Lung (tissue), 11 donors: ENCODE measurements at regions not wholly inside any gene's neighbourhood (a gene's known extent, or its start where the extent isn't known, plus 50 kb on each side); places are given as distances from the start of the nearest gene placed in this dataset.

Source experiments
- ATAC-seq: fragments of 200-7000 bp; cut with Tn5 transposase; one replicate; pipeline ENCODE4 v1.9.1; 2020; ENCODE audit warnings: moderate number of reproducible peaks; ENCODE audit not compliant: insufficient read depth, low FRiP score
- DNase-seq, 3 donors: peaks; one replicate each; pipeline ENCODE4 v3.0.0-alpha.2; 2013 to 2017
- H3K27ac ChIP-seq, 2 donors: one replicate each; pipeline ENCODE4 v1.5.1; 2013; ENCODE audit warnings: mild to moderate bottlenecking in 2 of 2, moderate library complexity in 2 of 2, control low read depth in 1 of 2, inconsistent platforms in 1 of 2, low read depth in 1 of 2, low read length in 1 of 2
- H3K27me3 ChIP-seq, 3 donors: one replicate each; pipeline ENCODE4 v1.5.1; 2013; ENCODE audit warnings: low read length in 2 of 3; ENCODE audit not compliant: control insufficient read depth in 3 of 3, insufficient read depth in 3 of 3
- H3K36me3 ChIP-seq, 4 donors: one replicate each; pipeline ENCODE4 v1.5.1; 2013; ENCODE audit warnings: low read length in 4 of 4, mild to moderate bottlenecking in 1 of 4, moderate library complexity in 1 of 4; ENCODE audit not compliant: control insufficient read depth in 4 of 4, insufficient read depth in 4 of 4
- H3K4me1 ChIP-seq, 5 donors: one replicate each; pipeline ENCODE4 v1.5.1; 2013; ENCODE audit warnings: low read length in 5 of 5, mild to moderate bottlenecking in 2 of 5, moderate library complexity in 1 of 5; ENCODE audit not compliant: control insufficient read depth in 5 of 5, insufficient read depth in 5 of 5
- H3K4me3 ChIP-seq: one replicate; pipeline ENCODE4 v1.5.1; 2013; ENCODE audit warnings: mild to moderate bottlenecking, control low read depth, moderate library complexity
- H3K9ac ChIP-seq, 2 donors: one replicate each; pipeline ENCODE4 v1.5.1; 2013; ENCODE audit warnings: low read length in 2 of 2, control low read depth in 1 of 2; ENCODE audit not compliant: insufficient read depth in 1 of 2
- H3K9me3 ChIP-seq, 4 donors: one replicate each; pipeline ENCODE4 v1.5.1; 2013; ENCODE audit warnings: low read length in 3 of 4, mild to moderate bottlenecking in 1 of 4, moderate library complexity in 1 of 4; ENCODE audit not compliant: control insufficient read depth in 4 of 4, insufficient read depth in 3 of 4
- WGBS, 2 donors: extraction: QIAGEN DNeasy Blood & Tissue Kit; methylation state at CpG; one replicate each; pipeline ENCODE4 v1.1.7; 2013; 5-methylcytosine and 5-hydroxymethylcytosine counted together
- TF ChIP-seq, protein P1 (sequence below): IDR thresholded peaks from 2 replicates; pipeline ENCODE4 v1.5.1; 2012; ENCODE audit warnings: mild to moderate bottlenecking; ENCODE audit errors: control extremely low read depth, extremely low read depth
- donor health status: control.
- donor health status: control.
- donor health status: Bipolar disorder and iron deficiency.
- donor health status: healthy.
- donor health status: DM: yes; HTN: yes; CAD: no.

DNA sequence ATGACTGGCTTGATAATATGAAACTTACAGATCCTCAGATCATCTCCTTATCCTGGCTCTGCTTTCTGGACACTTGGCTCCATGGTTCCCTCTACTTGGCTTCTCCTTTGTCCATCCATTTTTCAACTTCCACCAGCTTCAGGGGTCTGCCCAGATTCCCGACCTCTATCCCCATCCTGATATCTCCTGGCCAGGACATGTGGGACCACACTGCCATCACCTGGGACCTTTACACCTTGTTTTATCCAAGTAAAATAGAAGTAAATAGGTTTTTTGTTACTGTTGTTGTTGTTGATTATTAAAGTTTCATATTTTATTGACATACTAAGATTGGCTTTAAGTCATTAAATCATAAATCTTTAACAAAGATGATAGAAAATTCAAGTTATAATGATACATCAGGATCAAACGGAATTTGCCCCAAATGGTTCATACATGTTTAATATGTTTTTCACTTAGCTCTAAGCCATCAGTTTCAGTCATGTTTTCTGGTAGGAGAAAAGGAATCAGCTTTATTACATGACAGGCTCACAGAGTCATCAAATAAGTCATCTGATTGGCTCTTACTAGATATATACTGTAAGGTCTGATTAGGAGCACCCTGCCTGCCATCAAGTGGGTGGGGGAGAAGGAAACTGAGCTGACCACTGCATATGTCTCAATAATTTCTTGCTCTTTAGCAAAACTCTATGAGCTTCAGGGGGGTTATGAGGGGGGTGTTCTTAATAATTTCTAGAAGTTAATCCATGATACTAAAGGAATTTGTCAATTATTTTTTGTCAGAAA, 111.5 kb upstream of the AHR start:
- no peak overlapping the region for H3K9ac ChIP-seq
- H3K27ac ChIP-seq = no peak overlapping the region
- TF ChIP-seq, protein P1, sequence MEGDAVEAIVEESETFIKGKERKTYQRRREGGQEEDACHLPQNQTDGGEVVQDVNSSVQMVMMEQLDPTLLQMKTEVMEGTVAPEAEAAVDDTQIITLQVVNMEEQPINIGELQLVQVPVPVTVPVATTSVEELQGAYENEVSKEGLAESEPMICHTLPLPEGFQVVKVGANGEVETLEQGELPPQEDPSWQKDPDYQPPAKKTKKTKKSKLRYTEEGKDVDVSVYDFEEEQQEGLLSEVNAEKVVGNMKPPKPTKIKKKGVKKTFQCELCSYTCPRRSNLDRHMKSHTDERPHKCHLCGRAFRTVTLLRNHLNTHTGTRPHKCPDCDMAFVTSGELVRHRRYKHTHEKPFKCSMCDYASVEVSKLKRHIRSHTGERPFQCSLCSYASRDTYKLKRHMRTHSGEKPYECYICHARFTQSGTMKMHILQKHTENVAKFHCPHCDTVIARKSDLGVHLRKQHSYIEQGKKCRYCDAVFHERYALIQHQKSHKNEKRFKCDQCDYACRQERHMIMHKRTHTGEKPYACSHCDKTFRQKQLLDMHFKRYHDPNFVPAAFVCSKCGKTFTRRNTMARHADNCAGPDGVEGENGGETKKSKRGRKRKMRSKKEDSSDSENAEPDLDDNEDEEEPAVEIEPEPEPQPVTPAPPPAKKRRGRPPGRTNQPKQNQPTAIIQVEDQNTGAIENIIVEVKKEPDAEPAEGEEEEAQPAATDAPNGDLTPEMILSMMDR = no peak
- no peaks in the 10 kb centered on the region for H3K9me3 ChIP-seq
- 93 to 94% methylated on average over 2 of the region's 2 CpGs for WGBS, 2 donors
- no peaks in the 10 kb centered on the region for H3K36me3 ChIP-seq
- no peaks in the 10 kb centered on the region for H3K27me3 ChIP-seq
- DNase-seq (no peak), ATAC-seq (no peak)
- H3K4me1 ChIP-seq = peaks cover 0 to 6% (median 0%) of the 10 kb centered on the region in 5 donors
- H3K4me3 ChIP-seq = no peak overlapping the region

DNA sequence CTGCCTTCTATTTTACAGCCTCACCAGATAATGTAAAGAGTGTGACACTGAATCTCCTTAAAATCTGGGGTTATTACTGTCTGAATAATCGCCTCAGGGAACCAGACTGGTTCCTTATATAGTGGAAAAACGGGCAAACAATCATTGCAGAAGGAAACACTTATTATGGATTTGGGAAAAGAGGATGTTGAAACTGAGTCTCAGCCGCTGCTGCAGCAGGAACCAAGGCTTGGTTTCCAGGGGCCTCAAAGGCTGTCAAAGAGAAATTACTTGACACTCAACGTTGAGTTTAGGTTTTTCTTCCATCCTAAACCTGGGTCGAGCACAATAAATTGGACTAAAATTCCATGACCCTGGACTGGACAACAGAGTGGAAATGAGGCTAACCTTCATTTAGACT, 103.8 kb upstream of the AHR start:
- Histone ChIP-seq H3K36me3 (no peaks in the 10 kb centered on the region), H3K27me3 (no peaks in the 10 kb centered on the region), H3K4me1 (no peaks in the 10 kb centered on the region), H3K9ac (no peak overlapping the region), H3K27ac (no peak overlapping the region), H3K9me3 (no peaks in the 10 kb centered on the region), H3K4me3 (no peak overlapping the region)
- DNase-seq = no peak
- no peak for ATAC-seq
- TF ChIP-seq, protein P1 = no peak
- WGBS, 2 donors = 42 to 66% methylated on average over 5 of the region's 5 CpGs

DNA sequence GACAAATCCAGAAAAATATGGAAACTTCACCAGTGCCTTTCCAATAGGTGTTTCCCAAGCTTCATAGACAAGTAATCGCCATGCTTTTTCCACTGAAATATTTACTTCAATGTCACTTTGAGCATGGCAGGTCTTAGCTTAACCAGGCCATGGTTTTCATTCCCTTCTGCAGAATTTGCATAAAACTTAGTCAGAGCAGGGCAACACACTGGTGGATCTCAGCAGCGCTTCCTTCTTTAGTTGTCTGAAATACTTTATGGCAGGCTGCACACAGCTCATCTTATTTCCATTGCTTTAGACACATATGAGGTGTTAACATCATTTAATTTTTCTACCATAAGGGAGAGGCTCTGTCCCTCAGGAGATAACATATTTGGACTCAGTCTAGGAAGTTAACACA, 102.9 kb upstream of the AHR start:
- 90 to 96% methylated on average over 2 of the region's 2 CpGs for WGBS, 2 donors
- Histone ChIP-seq H3K27me3 (no peaks in the 10 kb centered on the region), H3K4me3 (no peak overlapping the region), H3K9ac (no peak overlapping the region), H3K36me3 (no peaks in the 10 kb centered on the region), H3K27ac (no peak overlapping the region), H3K4me1 (no peaks in the 10 kb centered on the region), H3K9me3 (no peaks in the 10 kb centered on the region)
- ATAC-seq (no peak), DNase-seq (no peak)
- TF ChIP-seq, protein P1 = no peak

DNA sequence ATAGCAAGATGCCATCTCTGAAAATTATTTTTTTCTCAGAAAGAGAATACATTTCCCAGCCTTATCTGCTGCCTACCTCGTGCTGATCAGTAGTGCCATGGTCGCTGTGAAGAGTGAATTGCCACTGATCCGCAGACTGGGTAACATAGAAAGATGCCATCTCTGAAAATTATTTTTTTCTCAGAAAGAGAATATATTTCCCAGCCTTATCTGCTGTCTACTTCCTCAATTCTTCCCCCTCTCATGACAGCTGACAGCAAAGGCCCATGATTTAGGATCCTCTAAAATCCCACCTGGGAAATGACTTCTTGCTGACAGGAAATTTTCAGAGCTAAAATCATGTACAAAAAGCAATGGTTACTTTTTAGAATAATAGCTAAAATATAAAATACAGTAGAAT, 92.5 kb upstream of the AHR start:
- 53 to 77% methylated on average over 3 of the region's 3 CpGs for whole genome bisulfite sequencing, 2 donors
- H3K4me1 ChIP-seq = peaks cover 0 to 1% (median 0%) of the 10 kb centered on the region in 5 donors
- DNase-seq (no peak), ATAC-seq (no peak)
- H3K36me3 ChIP-seq = no peaks in the 10 kb centered on the region
- TF ChIP-seq, protein P1 = no peak
- H3K27me3 ChIP-seq = no peaks in the 10 kb centered on the region
- H3K9me3 ChIP-seq = no peaks in the 10 kb centered on the region
- no peak overlapping the region for H3K4me3 ChIP-seq
- no peak overlapping the region for H3K27ac ChIP-seq
- no peak overlapping the region for H3K9ac ChIP-seq
